Osteoblast (primary cell): ENCODE measurements at regions not wholly inside any gene's neighbourhood (a gene's known extent, or its start where the extent isn't known, plus 50 kb on each side); places are given as distances from the start of the nearest gene placed in this dataset.
A peak's percentile ranks its signal among the peaks of the same experiment; 100 is the strongest.

Experiments
- DNase-seq: peaks from one replicate; pipeline ENCODE4 v3.0.0; 2011; ENCODE audit warnings: low spot score, mixed read lengths; ENCODE audit not compliant: insufficient read length; ENCODE audit errors: missing footprints
- H2AFZ ChIP-seq: 2 replicates; pipeline ENCODE4 v1.6.0; 2011; ENCODE audit warnings: mild to moderate bottlenecking, low read length
- H3K27ac ChIP-seq: 2 replicates; pipeline ENCODE4 v1.5.1; 2011; ENCODE audit warnings: mild to moderate bottlenecking, low read depth, low read length, moderate library complexity
- H3K27me3 ChIP-seq: 2 replicates; pipeline ENCODE4 v1.6.0; 2012; ENCODE audit warnings: mild to moderate bottlenecking, control low read depth, inconsistent platforms, low read length, moderate library complexity; ENCODE audit not compliant: insufficient read depth
- H3K36me3 ChIP-seq: 2 replicates; pipeline ENCODE4 v1.5.1; 2011; ENCODE audit warnings: mild to moderate bottlenecking, low read length, control low read depth, moderate library complexity; ENCODE audit not compliant: insufficient read depth
- H3K4me1 ChIP-seq: 2 replicates; pipeline ENCODE4 v1.5.1; 2011; ENCODE audit warnings: mild to moderate bottlenecking, low read length, control low read depth, moderate library complexity; ENCODE audit not compliant: insufficient read depth
- H3K4me2 ChIP-seq: 2 replicates; pipeline ENCODE4 v1.6.0; 2011; ENCODE audit warnings: mild to moderate bottlenecking, low read length; ENCODE audit not compliant: insufficient read depth
- H3K4me3 ChIP-seq: fragments of 200-600 bp; sonication (generic); 3 replicates; pipeline ENCODE4 v1.5.1; 2012; ENCODE audit warnings: mild to moderate bottlenecking, low read length, inconsistent platforms; ENCODE audit not compliant: insufficient read depth
- H3K79me2 ChIP-seq: 2 replicates; pipeline ENCODE4 v1.6.0; 2012; ENCODE audit warnings: mild to moderate bottlenecking, low read length, control low read depth, inconsistent platforms; ENCODE audit not compliant: insufficient read depth
- H3K9me3 ChIP-seq: 2 replicates; pipeline ENCODE4 v1.5.1; 2011; ENCODE audit warnings: low read depth, low read length, control low read depth
- H4K20me1 ChIP-seq: 2 replicates; pipeline ENCODE4 v1.6.0; 2012; ENCODE audit warnings: mild to moderate bottlenecking, low read length, control low read depth; ENCODE audit not compliant: insufficient read depth
- TF ChIP-seq, protein P1 (sequence below): IDR thresholded peaks from 2 replicates; pipeline ENCODE4 v1.5.1; 2011; ENCODE audit warnings: mild to moderate bottlenecking, low read depth, low read length, moderate library complexity; ENCODE audit errors: extremely low read depth

DNA sequence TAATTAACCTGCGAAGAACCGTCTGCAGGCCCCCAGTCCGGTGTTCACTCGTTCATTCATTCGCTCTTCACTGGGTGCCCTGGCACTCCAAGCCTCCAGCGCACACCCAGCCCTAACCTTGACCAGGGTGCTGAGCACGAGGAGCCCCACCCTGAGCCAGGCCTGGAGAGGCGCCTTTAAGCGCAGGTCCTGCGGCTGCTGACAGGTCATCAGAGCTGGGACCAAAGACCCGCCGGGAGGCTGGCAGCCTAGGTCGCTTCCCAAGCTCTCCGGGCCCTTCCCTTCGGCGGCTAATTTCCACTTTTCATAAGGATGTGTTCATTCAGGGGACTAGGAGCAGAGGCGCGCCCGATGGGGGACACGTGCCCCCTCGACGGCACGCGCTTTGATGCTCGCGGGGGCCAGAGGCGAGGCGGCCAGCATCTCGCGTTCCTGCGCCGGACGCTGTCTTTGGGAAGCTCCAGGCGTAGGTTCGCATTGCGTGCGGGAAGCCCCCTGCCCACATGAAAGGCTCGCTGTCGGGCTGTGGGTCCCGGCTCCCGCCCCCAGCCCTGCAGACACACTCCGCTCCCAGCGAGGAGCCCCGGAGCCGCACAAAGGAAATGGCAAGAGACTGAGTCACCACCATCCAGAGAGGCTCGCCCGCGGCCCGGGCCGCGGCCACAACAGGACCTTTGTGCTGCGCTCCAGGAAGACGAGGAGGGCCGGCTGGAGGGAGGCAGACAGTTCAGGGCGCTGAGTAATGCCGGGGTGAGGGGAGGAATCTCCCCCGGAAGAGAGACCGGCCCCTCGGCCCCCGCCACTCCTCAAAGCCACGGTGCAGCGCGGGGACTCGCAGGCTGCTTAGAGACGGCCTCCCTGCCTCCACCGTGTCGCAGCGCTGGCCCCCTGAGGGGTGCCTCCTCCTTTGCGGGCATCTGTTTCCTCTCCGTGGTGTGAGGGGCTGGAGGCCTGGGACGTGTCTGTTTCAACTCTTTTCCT is 266.4 kb upstream of the HES1 start:
- H4K20me1 ChIP-seq: no peaks in the 10 kb centered on the region
- H3K4me2 ChIP-seq: peak overlapping the region; percentile 67
- H3K4me1 ChIP-seq: peaks cover 22% of the 10 kb centered on the region
- no peak overlapping the region for H3K27ac ChIP-seq
- no peaks in the 10 kb centered on the region for H3K9me3 ChIP-seq
- peak overlapping the region; percentile 47 for H3K4me3 ChIP-seq
- H3K36me3 ChIP-seq: no peaks in the 10 kb centered on the region
- peak; percentile 97 for DNase-seq
- peak overlapping the region; percentile 49 for H2AFZ ChIP-seq
- TF ChIP-seq, protein P1, sequence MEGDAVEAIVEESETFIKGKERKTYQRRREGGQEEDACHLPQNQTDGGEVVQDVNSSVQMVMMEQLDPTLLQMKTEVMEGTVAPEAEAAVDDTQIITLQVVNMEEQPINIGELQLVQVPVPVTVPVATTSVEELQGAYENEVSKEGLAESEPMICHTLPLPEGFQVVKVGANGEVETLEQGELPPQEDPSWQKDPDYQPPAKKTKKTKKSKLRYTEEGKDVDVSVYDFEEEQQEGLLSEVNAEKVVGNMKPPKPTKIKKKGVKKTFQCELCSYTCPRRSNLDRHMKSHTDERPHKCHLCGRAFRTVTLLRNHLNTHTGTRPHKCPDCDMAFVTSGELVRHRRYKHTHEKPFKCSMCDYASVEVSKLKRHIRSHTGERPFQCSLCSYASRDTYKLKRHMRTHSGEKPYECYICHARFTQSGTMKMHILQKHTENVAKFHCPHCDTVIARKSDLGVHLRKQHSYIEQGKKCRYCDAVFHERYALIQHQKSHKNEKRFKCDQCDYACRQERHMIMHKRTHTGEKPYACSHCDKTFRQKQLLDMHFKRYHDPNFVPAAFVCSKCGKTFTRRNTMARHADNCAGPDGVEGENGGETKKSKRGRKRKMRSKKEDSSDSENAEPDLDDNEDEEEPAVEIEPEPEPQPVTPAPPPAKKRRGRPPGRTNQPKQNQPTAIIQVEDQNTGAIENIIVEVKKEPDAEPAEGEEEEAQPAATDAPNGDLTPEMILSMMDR: no peak
- H3K27me3 ChIP-seq: peaks cover 6% of the 10 kb centered on the region
- no peaks in the 10 kb centered on the region for H3K79me2 ChIP-seq

DNA sequence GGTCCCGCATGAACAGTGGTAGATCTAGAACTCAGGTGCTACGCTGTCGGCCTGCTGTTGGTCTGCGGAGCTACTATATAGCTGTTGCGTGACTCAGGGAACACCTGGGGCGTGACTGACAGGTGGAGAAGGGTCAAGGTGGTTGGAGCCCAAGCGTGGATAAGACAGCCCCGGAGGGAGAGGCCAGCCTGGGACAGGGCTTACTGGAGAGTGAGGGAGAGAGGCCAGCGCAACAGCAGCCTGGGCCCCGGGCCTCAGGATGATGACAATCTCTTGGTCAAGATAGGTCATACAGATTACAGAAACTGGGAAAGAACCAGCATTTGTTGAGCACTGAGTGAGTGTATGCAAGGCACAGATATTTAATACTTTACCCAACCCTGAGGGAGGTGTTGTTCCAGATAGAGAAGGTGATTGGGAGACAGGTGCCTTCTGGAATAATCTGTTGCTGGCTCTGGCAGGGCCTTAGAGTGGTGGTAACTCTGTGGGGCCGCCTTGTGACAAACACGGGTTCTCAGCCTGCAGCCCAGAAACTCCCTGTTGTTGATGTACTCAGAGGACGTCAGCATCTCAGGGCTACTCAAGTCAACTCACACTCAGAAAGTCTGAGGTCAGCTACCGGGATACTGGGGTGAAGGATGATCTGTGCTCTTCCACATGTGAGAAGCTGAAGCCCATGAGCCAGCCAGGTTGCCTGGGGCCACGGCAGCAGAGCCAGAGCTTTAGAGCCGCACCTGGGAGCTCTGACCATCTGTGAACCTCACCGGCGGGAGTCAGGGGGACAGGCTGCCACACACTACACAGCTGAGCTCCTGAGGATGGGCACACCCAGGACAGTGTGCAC is 265.4 kb upstream of the HES1 start:
- no peak for DNase-seq
- Histone ChIP-seq H3K36me3 (no peaks in the 10 kb centered on the region), H4K20me1 (no peaks in the 10 kb centered on the region), H3K27ac (no peak overlapping the region), H3K4me1 (peaks cover 22% of the 10 kb centered on the region), H3K9me3 (no peaks in the 10 kb centered on the region), H3K4me3 (no peak overlapping the region), H3K4me2 (peak overlapping the region; percentile 67), H2AFZ (no peak overlapping the region), H3K27me3 (peaks cover 17% of the 10 kb centered on the region), H3K79me2 (no peaks in the 10 kb centered on the region)
- TF ChIP-seq, protein P1: no peak

DNA sequence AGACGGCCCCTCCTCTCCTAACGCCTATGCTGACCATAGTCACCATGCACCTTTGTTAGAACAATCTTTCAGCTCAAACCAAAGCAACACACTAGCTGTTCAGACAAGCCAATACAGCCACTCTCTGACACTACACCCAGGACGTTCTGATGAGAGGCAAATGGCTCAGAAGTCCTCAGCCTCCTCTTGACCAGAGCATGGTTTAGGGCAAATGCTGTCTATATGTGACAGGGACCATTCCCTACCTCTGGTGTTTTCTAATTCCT is 264.8 kb upstream of the HES1 start:
- H3K4me2 ChIP-seq: no peak overlapping the region
- TF ChIP-seq, protein P1: no peak
- H4K20me1 ChIP-seq: no peaks in the 10 kb centered on the region
- no peak overlapping the region for H3K27ac ChIP-seq
- no peaks in the 10 kb centered on the region for H3K36me3 ChIP-seq
- no peaks in the 10 kb centered on the region for H3K9me3 ChIP-seq
- peaks cover 23% of the 10 kb centered on the region for H3K27me3 ChIP-seq
- H3K79me2 ChIP-seq: no peaks in the 10 kb centered on the region
- H3K4me3 ChIP-seq: no peak overlapping the region
- H2AFZ ChIP-seq: no peak overlapping the region
- peaks cover 22% of the 10 kb centered on the region for H3K4me1 ChIP-seq
- DNase-seq: no peak

DNA sequence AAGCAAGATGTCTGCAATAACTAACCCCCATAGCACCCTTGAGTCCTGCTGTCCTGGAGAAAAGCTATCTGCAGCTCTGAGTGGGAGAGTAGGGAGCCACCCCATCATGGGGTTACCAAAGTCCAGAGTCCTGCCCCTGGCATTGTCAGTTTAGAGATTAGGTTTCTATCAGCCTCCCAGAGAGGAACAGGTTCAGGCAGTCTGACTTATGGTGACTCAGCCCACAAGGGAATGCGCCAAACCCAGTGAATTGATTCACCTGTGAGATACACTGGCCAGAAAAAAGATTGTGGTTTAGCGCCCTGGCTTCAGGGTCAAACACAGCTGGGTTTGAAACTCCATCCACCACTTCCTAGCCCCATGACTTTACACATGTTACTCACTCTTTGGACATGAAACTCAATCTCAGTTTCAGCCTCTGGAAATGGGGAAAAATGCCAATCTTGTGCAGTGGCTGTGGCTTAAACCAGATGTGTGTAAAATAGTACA is 263.6 kb upstream of the HES1 start:
- H3K4me1 ChIP-seq: peaks cover 22% of the 10 kb centered on the region
- TF ChIP-seq, protein P1: no peak
- no peaks in the 10 kb centered on the region for H4K20me1 ChIP-seq
- peaks cover 34% of the 10 kb centered on the region for H3K27me3 ChIP-seq
- H3K36me3 ChIP-seq: no peaks in the 10 kb centered on the region
- no peak overlapping the region for H2AFZ ChIP-seq
- no peak overlapping the region for H3K27ac ChIP-seq
- no peaks in the 10 kb centered on the region for H3K9me3 ChIP-seq
- no peaks in the 10 kb centered on the region for H3K79me2 ChIP-seq
- H3K4me3 ChIP-seq: no peak overlapping the region
- DNase-seq: peak; percentile 94
- H3K4me2 ChIP-seq: peak overlapping the region; percentile 15
